NT2/D1 (cell line): ENCODE measurements at regions not wholly inside any gene's neighbourhood (a gene's known extent, or its start where the extent isn't known, plus 50 kb on each side); places are given as distances from the start of the nearest gene placed in this dataset.

ENCODE experiments used
- SUZ12 ChIP-seq: IDR thresholded peaks from 2 replicates; pipeline ENCODE4 v1.6.1; 2011; ENCODE audit not compliant: insufficient read length, insufficient read depth; ENCODE audit errors: extremely low read depth
- YY1 ChIP-seq: IDR thresholded peaks from 2 replicates; pipeline ENCODE4 v1.6.1; 2011; ENCODE audit not compliant: insufficient read length, insufficient read depth
- ZNF274 ChIP-seq: IDR thresholded peaks from 2 replicates; pipeline ENCODE4 v1.6.1; 2011; ENCODE audit warnings: mild to moderate bottlenecking, low read depth, low read length

- TF ChIP-seq YY1 (no peak), ZNF274 (no peak), SUZ12 (no peak)
These were observed 311.2 kb upstream of the OPRM1 start for GRCh38 chr6:153727885-153728284.
